MM.1S (cell line): ENCODE measurements at regions not wholly inside any gene's neighbourhood (a gene's known extent, or its start where the extent isn't known, plus 50 kb on each side); places are given as distances from the start of the nearest gene placed in this dataset.
A peak's percentile ranks its signal among the peaks of the same experiment; 100 is the strongest.

Experiments used
- DNase-seq: peaks from one replicate; pipeline ENCODE4 v3.0.0-alpha.2; 2015
- H2AFZ ChIP-seq: fragments of 300-600 bp; sonication (generic); 2 replicates; pipeline ENCODE4 v1.6.0; 2016; ENCODE audit warnings: antibody characterized with exemption, low read length
- H3F3A ChIP-seq: fragments of 300-600 bp; sonication (generic); 2 replicates; pipeline ENCODE4 v1.6.1; 2016; ENCODE audit warnings: mild to moderate bottlenecking, antibody characterized with exemption, low read length, moderate library complexity, mixed read lengths; ENCODE audit not compliant: insufficient read depth
- H3K27ac ChIP-seq: fragments of 300-600 bp; sonication (generic); 2 replicates; pipeline ENCODE4 v1.5.1; 2016; ENCODE audit warnings: mild to moderate bottlenecking, low read length
- H3K27me3 ChIP-seq: fragments of 300-600 bp; sonication (generic); replicated peaks from 2 replicates; pipeline ENCODE4 v1.6.0; 2016; ENCODE audit warnings: low read length; ENCODE audit not compliant: insufficient read depth
- H3K36me3 ChIP-seq: fragments of 300-600 bp; sonication (generic); replicated peaks from 2 replicates; pipeline ENCODE4 v1.6.1; 2016; ENCODE audit warnings: mild to moderate bottlenecking, low read length, mixed read lengths; ENCODE audit not compliant: insufficient read depth
- H3K4me1 ChIP-seq: fragments of 300-600 bp; sonication (generic); 2 replicates; pipeline ENCODE4 v1.6.1; 2016; ENCODE audit warnings: low read length, mixed read lengths
- H3K4me2 ChIP-seq: fragments of 300-600 bp; sonication (generic); 2 replicates; pipeline ENCODE4 v1.6.0; 2016; ENCODE audit warnings: low read depth, low read length
- H3K4me3 ChIP-seq: fragments of 300-600 bp; sonication (generic); 2 replicates; pipeline ENCODE4 v1.5.1; 2016; ENCODE audit warnings: low read length, mixed read lengths
- H3K79me2 ChIP-seq: fragments of 300-600 bp; sonication (generic); 2 replicates; pipeline ENCODE4 v1.6.1; 2016; ENCODE audit warnings: mixed run types, low read length, mixed read lengths
- H3K9ac ChIP-seq: fragments of 300-600 bp; sonication (generic); 2 replicates; pipeline ENCODE4 v1.6.1; 2016; ENCODE audit warnings: low read length, mixed read lengths
- H3K9me2 ChIP-seq: fragments of 300-600 bp; sonication (generic); replicated peaks from 2 replicates; pipeline ENCODE4 v1.6.1; 2016; ENCODE audit warnings: mild to moderate bottlenecking, low read length, mixed read lengths; ENCODE audit not compliant: insufficient read depth
- H3K9me3 ChIP-seq: fragments of 300-600 bp; sonication (generic); replicated peaks from 2 replicates; pipeline ENCODE4 v1.6.1; 2016; ENCODE audit warnings: mild to moderate bottlenecking, low read length, mixed read lengths; ENCODE audit not compliant: insufficient read depth
- H4K20me1 ChIP-seq: fragments of 300-600 bp; sonication (generic); 2 replicates; pipeline ENCODE4 v1.6.1; 2016; ENCODE audit warnings: mild to moderate bottlenecking, low read length, moderate library complexity, mixed read lengths; ENCODE audit not compliant: insufficient read depth
- CTCF ChIP-seq: fragments of 300-600 bp; sonication (generic); IDR thresholded peaks from 2 replicates; pipeline ENCODE4 v1.5.1; 2016; ENCODE audit warnings: antibody characterized with exemption, low read length, mixed read lengths
- EZH2 ChIP-seq: fragments of 300-600 bp; sonication (generic); optimal IDR thresholded peaks from 2 replicates; pipeline ENCODE3; 2017; ENCODE audit warnings: low read depth, mild to moderate bottlenecking, antibody characterized with exemption, low read length, mixed read lengths
- EZH2phosphoT487 ChIP-seq: fragments of 300-600 bp; sonication (generic); IDR thresholded peaks from 2 replicates; pipeline ENCODE4 v1.6.1; 2018; ENCODE audit warnings: antibody characterized with exemption, low read length

GRCh38 chr1:34670982-34671381 is 83.9 kb upstream of the GJB5 start:
- Histone ChIP-seq H3K4me1 (no peaks in the 10 kb centered on the region), H3K36me3 (no peaks in the 10 kb centered on the region), H2AFZ (no peak overlapping the region), H3K4me3 (no peak overlapping the region), H3K27ac (no peak overlapping the region), H3F3A (no peaks in the 10 kb centered on the region), H3K9me2 (no peaks in the 10 kb centered on the region), H3K27me3 (peaks cover 23% of the 10 kb centered on the region), H3K9me3 (no peaks in the 10 kb centered on the region), H3K4me2 (no peak overlapping the region), H3K9ac (no peak overlapping the region), H3K79me2 (no peaks in the 10 kb centered on the region), H4K20me1 (no peaks in the 10 kb centered on the region)
- DNase-seq: no peak
- TF ChIP-seq EZH2phosphoT487 (no peak), EZH2 (no peak), CTCF (no peak)

GRCh38 chr1:34671887-34672286 is 83.0 kb upstream of the GJB5 start:
- H3K4me3 ChIP-seq: no peak overlapping the region
- H3K27ac ChIP-seq: no peak overlapping the region
- no peak overlapping the region for H3K4me2 ChIP-seq
- no peaks in the 10 kb centered on the region for H3K9me2 ChIP-seq
- no peak for TF ChIP-seq EZH2phosphoT487
- TF ChIP-seq CTCF: no peak
- no peak for TF ChIP-seq EZH2
- no peak overlapping the region for H3K9ac ChIP-seq
- no peak overlapping the region for H2AFZ ChIP-seq
- no peak for DNase-seq
- no peaks in the 10 kb centered on the region for H4K20me1 ChIP-seq
- no peaks in the 10 kb centered on the region for H3K9me3 ChIP-seq
- no peaks in the 10 kb centered on the region for H3F3A ChIP-seq
- H3K27me3 ChIP-seq: peaks cover 29% of the 10 kb centered on the region
- H3K36me3 ChIP-seq: no peaks in the 10 kb centered on the region
- no peaks in the 10 kb centered on the region for H3K4me1 ChIP-seq
- H3K79me2 ChIP-seq: no peaks in the 10 kb centered on the region

- TF ChIP-seq CTCF (peak; percentile 75), EZH2 (no peak), EZH2phosphoT487 (no peak)
- no peak overlapping the region for H3K9ac ChIP-seq
Measured at GRCh38 chr1:34681480-34682451, 73.1 kb upstream of the GJB5 start.

More at GRCh38 chr1:34681480-34682451, 73.1 kb upstream of the GJB5 start:
- Histone ChIP-seq H3F3A (no peaks in the 10 kb centered on the region), H2AFZ (no peak overlapping the region), H3K27me3 (peaks cover 41% of the 10 kb centered on the region), H4K20me1 (no peaks in the 10 kb centered on the region), H3K27ac (no peak overlapping the region), H3K9me2 (no peaks in the 10 kb centered on the region), H3K79me2 (no peaks in the 10 kb centered on the region), H3K4me1 (no peaks in the 10 kb centered on the region), H3K4me2 (no peak overlapping the region), H3K9me3 (no peaks in the 10 kb centered on the region), H3K4me3 (no peak overlapping the region), H3K36me3 (no peaks in the 10 kb centered on the region)
- peak; percentile 40 for DNase-seq
